SK-N-SH (cell line): ENCODE measurements at regions not wholly inside any gene's neighbourhood (a gene's known extent, or its start where the extent isn't known, plus 50 kb on each side); places are given as distances from the start of the nearest gene placed in this dataset.

ENCODE experiments used
- CTCF ChIA-PET: fragments of 300-600, 350-600 bp; formaldehyde crosslinking; extraction: SDS; loops from one replicate; lab custom pipeline; 2021; lab: Yijun Ruan, JAX
- POLR2A ChIA-PET: fragments of 350-600 bp; sonication (Branson Sonifier 250); formaldehyde crosslinking; extraction: SDS; loops from one replicate; lab custom pipeline; 2020; ENCODE audit warnings: antibody characterized with exemption, inconsistent platforms; lab: Yijun Ruan, JAX
- DNase-seq: peaks from one replicate; pipeline ENCODE4 v3.0.0; 2012
- H2AFZ ChIP-seq: fragments of 200-600 bp; sonication (generic); 2 replicates; pipeline ENCODE4 v1.8.1; 2016; ENCODE audit warnings: antibody characterized with exemption, mild to moderate bottlenecking, low read depth
- H3F3A ChIP-seq: fragments of 200-600 bp; sonication (generic); replicated peaks from 2 replicates; pipeline ENCODE3; 2016; ENCODE audit warnings: antibody characterized with exemption, mild to moderate bottlenecking; ENCODE audit not compliant: insufficient read depth
- H3K27ac ChIP-seq, 2 experiments: fragments of 200-500 bp in 1 of 2; fragments of 200-600 bp in 1 of 2; sonication (Bioruptor generic) in 1 of 2; sonication (generic), shearing (Covaris generic) in 1 of 2; 2 replicates each; pipeline versions ENCODE4 v1.5.1 to v1.6.1; 2014 to 2016; ENCODE audit warnings: low read depth in 2 of 2, inconsistent platforms in 1 of 2, low read length in 1 of 2, mild to moderate bottlenecking in 1 of 2, mixed read lengths in 1 of 2
- H3K27me3 ChIP-seq: fragments of 200-600 bp; sonication (generic), shearing (Covaris generic); 2 replicates; pipeline ENCODE4 v1.6.1; 2016; ENCODE audit warnings: mixed run types; ENCODE audit not compliant: insufficient read depth
- H3K36me3 ChIP-seq, 2 experiments: fragments of 200-500 bp in 1 of 2; fragments of 200-600 bp in 1 of 2; sonication (Bioruptor generic) in 1 of 2; sonication (generic) in 1 of 2; replicated peaks in 1 of 2; 2 replicates each; pipeline versions ENCODE3 to v1.5.1; 2014 to 2016; ENCODE audit warnings: low read length in 1 of 2, mild to moderate bottlenecking in 1 of 2; ENCODE audit not compliant: insufficient read depth in 2 of 2, control insufficient read depth in 1 of 2
- H3K4me1 ChIP-seq, 2 experiments: fragments of 200-500 bp in 1 of 2; fragments of 200-600 bp in 1 of 2; sonication (Bioruptor generic) in 1 of 2; sonication (generic), shearing (Covaris generic) in 1 of 2; 2 replicates each; pipeline versions ENCODE4 v1.5.1 to v1.6.1; 2014 to 2016; ENCODE audit warnings: low read depth in 1 of 2, low read length in 1 of 2, mixed run types in 1 of 2; ENCODE audit not compliant: insufficient read depth in 2 of 2, control insufficient read depth in 1 of 2
- H3K4me2 ChIP-seq: fragments of 200-600 bp; sonication (generic), shearing (Covaris generic); 2 replicates; pipeline ENCODE4 v1.6.1; 2017; ENCODE audit warnings: mixed run types
- H3K4me3 ChIP-seq, 2 experiments: fragments of 200-500 bp in 1 of 2; fragments of 200-600 bp in 1 of 2; sonication (Bioruptor generic) in 1 of 2; sonication (generic), shearing (Covaris generic) in 1 of 2; 2 replicates each; pipeline versions ENCODE4 v1.5.1 to v1.8.1; 2014 to 2016; ENCODE audit warnings: low read depth in 2 of 2, inconsistent platforms in 1 of 2, low read length in 1 of 2, mild to moderate bottlenecking in 1 of 2, mixed read lengths in 1 of 2, moderate library complexity in 1 of 2
- H3K79me2 ChIP-seq: fragments of 200-600 bp; sonication (generic); 2 replicates; pipeline ENCODE4 v1.8.1; 2017; ENCODE audit warnings: mild to moderate bottlenecking; ENCODE audit not compliant: insufficient read depth
- H3K9ac ChIP-seq: fragments of 200-600 bp; sonication (generic); 2 replicates; pipeline ENCODE4 v1.6.1; 2017; ENCODE audit warnings: mixed run types
- H3K9me2 ChIP-seq: fragments of 200-600 bp; sonication (generic); 2 replicates; pipeline ENCODE4 v1.6.1; 2017; ENCODE audit warnings: mixed run types
- H3K9me3 ChIP-seq: fragments of 200-600 bp; sonication (generic); 2 replicates; pipeline ENCODE4 v1.6.1; 2017; ENCODE audit warnings: mixed run types, mild to moderate bottlenecking, moderate library complexity
- H4K20me1 ChIP-seq: fragments of 200-600 bp; sonication (generic); 2 replicates; pipeline ENCODE4 v1.6.1; 2017; ENCODE audit warnings: mild to moderate bottlenecking, mixed run types; ENCODE audit not compliant: insufficient read depth
- CHD2 ChIP-seq: fragments of 150-350 bp; IDR thresholded peaks from 2 replicates; pipeline ENCODE4 v1.6.1; 2018; ENCODE audit warnings: low read length; ENCODE audit not compliant: partially characterized antibody
- ELF1 ChIP-seq: IDR thresholded peaks from 2 replicates; pipeline ENCODE4 v1.4.0; 2012
- GABPA ChIP-seq: IDR thresholded peaks from 2 replicates; pipeline ENCODE4 v1.4.0; 2012; ENCODE audit warnings: low read depth, mild to moderate bottlenecking
- MXI1 ChIP-seq: IDR thresholded peaks from 2 replicates; pipeline ENCODE4 v1.6.1; 2012; ENCODE audit warnings: mild to moderate bottlenecking, low read depth, low read length, improper control_type of control experiment
- NRF1 ChIP-seq: IDR thresholded peaks from 2 replicates; pipeline ENCODE4 v1.6.1; 2012; ENCODE audit warnings: low read depth, mild to moderate bottlenecking, low read length
- RFX5 ChIP-seq: IDR thresholded peaks from 2 replicates; pipeline ENCODE4 v1.6.1; 2012; ENCODE audit warnings: mild to moderate bottlenecking, improper control_type of control experiment, low read length
- SIN3A ChIP-seq: IDR thresholded peaks from 2 replicates; pipeline ENCODE4 v1.6.1; 2012; ENCODE audit warnings: low read depth, mild to moderate bottlenecking, low read length, moderate library complexity, borderline replicate concordance
- TAF1 ChIP-seq: IDR thresholded peaks from 2 replicates; pipeline ENCODE4 v1.6.1; 2012; ENCODE audit warnings: low read depth, mild to moderate bottlenecking, low read length, moderate library complexity, borderline replicate concordance
- WGBS: methylation state at CpG from one replicate; pipeline ENCODE4 v1.1.6; 2017; ENCODE audit warnings: low lambda C conversion rate; 5-methylcytosine and 5-hydroxymethylcytosine counted together
- TF ChIP-seq, protein P1 (sequence below): IDR thresholded peaks from 2 replicates; pipeline ENCODE4 v1.4.0; 2012; ENCODE audit warnings: low read depth

DNA sequence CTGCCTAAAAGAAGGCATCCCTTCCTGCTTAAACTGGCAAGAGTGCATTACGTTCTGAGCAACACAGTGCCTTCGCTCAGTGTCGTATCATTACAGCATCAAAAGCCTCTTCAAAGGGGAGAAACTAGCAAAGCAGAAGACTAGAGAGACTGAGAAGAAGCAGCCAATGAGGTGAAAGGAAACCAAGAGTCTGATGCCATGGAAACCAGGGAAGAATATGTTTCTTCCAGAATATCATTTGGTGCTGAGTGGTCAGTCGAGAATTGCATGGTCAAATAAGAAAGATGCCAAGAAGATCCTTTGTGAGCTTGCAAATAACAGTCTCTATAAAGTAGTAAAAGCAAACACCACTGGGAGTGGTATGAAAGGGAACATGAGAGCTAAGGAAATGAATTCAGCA is 312.1 kb upstream of the CHST9 start:
- Histone ChIP-seq H3K4me1 (no peaks in the 10 kb centered on the region), H4K20me1 (no peaks in the 10 kb centered on the region), H2AFZ (no peak overlapping the region), H3K4me3 (no peak overlapping the region), H3K9me2 (no peaks in the 10 kb centered on the region), H3K4me2 (no peak overlapping the region), H3F3A (no peaks in the 10 kb centered on the region), H3K79me2 (no peaks in the 10 kb centered on the region), H3K36me3 (no peaks in the 10 kb centered on the region), H3K9me3 (no peaks in the 10 kb centered on the region), H3K9ac (no peak overlapping the region), H3K27ac (no peak overlapping the region), H3K27me3 (no peaks in the 10 kb centered on the region)
- TF ChIP-seq SIN3A, result no peak
- TF ChIP-seq, protein P1, sequence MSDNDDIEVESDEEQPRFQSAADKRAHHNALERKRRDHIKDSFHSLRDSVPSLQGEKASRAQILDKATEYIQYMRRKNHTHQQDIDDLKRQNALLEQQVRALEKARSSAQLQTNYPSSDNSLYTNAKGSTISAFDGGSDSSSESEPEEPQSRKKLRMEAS, result no peak
- TF ChIP-seq NRF1, result no peak
- TF ChIP-seq MXI1, result no peak
- TF ChIP-seq GABPA, result no peak
- no peak for TF ChIP-seq CHD2
- no peak for TF ChIP-seq RFX5
- no peak for TF ChIP-seq ELF1
- CTCF ChIA-PET, result no interaction called here
- DNase-seq, result no peak
- POLR2A ChIA-PET, result no interaction called here
- WGBS, result 36% methylated on average over 4 of the region's 4 CpGs

DNA sequence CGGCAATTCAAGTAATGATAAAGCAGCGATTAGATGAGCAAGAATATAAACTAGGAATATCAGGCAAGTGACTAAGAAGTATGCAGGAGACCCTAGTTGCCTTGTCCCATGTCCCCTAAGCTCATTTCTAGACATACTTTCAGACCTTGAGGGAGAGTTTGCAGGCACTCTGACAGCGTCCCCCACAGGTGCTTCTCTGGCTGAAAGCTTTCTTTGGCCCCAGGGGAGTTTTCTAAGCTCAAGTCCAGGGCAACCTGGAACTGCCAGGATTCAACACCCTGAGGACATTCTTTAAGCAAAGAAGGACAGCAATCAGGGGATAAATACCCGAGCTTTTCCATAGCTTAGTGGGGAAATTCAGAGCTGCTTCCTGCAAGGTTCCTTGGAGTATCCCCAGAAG is 308.1 kb upstream of the CHST9 start:
- H3K9me2 ChIP-seq, result no peaks in the 10 kb centered on the region
- no peaks in the 10 kb centered on the region for H3K79me2 ChIP-seq
- H3K4me3 ChIP-seq, result no peak overlapping the region
- WGBS, result 33% methylated on average over 3 of the region's 4 CpGs
- no peaks in the 10 kb centered on the region for H4K20me1 ChIP-seq
- TF ChIP-seq TAF1, result no peak
- TF ChIP-seq, all 33 proteins: peak for 0
- Histone ChIP-seq H3K4me2 (no peak overlapping the region), H2AFZ (no peak overlapping the region), H3K4me1 (no peaks in the 10 kb centered on the region), H3K9me3 (no peaks in the 10 kb centered on the region), H3F3A (no peaks in the 10 kb centered on the region), H3K9ac (no peak overlapping the region), H3K27me3 (no peaks in the 10 kb centered on the region), H3K27ac (no peak overlapping the region), H3K36me3 (no peaks in the 10 kb centered on the region)
- no peak for DNase-seq
- POLR2A ChIA-PET, result no interaction called here
- CTCF ChIA-PET, result no interaction called here

GRCh38 chr18:27491772-27492171 is 306.7 kb upstream of the CHST9 start:
- Histone ChIP-seq H3K27me3 (no peaks in the 10 kb centered on the region), H3K79me2 (no peaks in the 10 kb centered on the region), H3F3A (no peaks in the 10 kb centered on the region), H4K20me1 (no peaks in the 10 kb centered on the region), H3K4me2 (no peak overlapping the region), H3K9me2 (no peaks in the 10 kb centered on the region), H3K4me1 (no peaks in the 10 kb centered on the region)
- ChIA-PET CTCF (interaction anchor here (0.6 kb wide), 1 partner anchor 40 kb away, joined by 3 read pairs; no protein-coding TSS in a partner anchor), POLR2A (no interaction called here)
- WGBS, result 24% methylated on average over 2 of the region's 2 CpGs
- no peak for DNase-seq
- TF ChIP-seq, protein P1, result no peak
- TF ChIP-seq, all 33 proteins: peak for 0
- Histone ChIP-seq H3K27ac (no peak overlapping the region), H3K9me3 (no peaks in the 10 kb centered on the region), H3K4me3 (no peak overlapping the region), H3K36me3 (no peaks in the 10 kb centered on the region), H3K9ac (no peak overlapping the region), H2AFZ (no peak overlapping the region)
